HEK293 (cell line): ENCODE measurements at regions not wholly inside any gene's neighbourhood (a gene's known extent, or its start where the extent isn't known, plus 50 kb on each side); places are given as distances from the start of the nearest gene placed in this dataset.

Source experiments
- CTCF ChIA-PET: fragments of 350-600 bp; formaldehyde crosslinking; extraction: SDS; loops from one replicate; lab custom pipeline; 2021; ENCODE audit warnings: antibody characterized with exemption; lab: Yijun Ruan, JAX
- POLR2A ChIA-PET: fragments of 300-600 bp; formaldehyde crosslinking; extraction: SDS; loops from one replicate; lab custom pipeline; 2020; ENCODE audit warnings: antibody characterized with exemption, inconsistent platforms; lab: Yijun Ruan, JAX
- H3K27ac ChIP-seq: fragments of 200-500 bp; sonication (Bioruptor generic); 2 replicates; pipeline ENCODE4 v1.5.1; 2014; ENCODE audit warnings: low read depth, low read length, control low read depth, inconsistent platforms; ENCODE audit errors: extremely low read depth
- H3K36me3 ChIP-seq, 2 experiments: fragments of 200-500 bp in 1 of 2; sonication (Bioruptor generic) in 1 of 2; 1 replicate in 1 of 2; 2 replicates in 1 of 2; pipeline ENCODE4 v1.5.1; 2014 to 2017; ENCODE audit warnings: inconsistent platforms in 2 of 2, low read length in 2 of 2; ENCODE audit not compliant: control insufficient read depth in 2 of 2, insufficient read depth in 1 of 2
- H3K4me1 ChIP-seq: fragments of 200-500 bp; sonication (Bioruptor generic); 2 replicates; pipeline ENCODE4 v1.5.1; 2014; ENCODE audit warnings: mild to moderate bottlenecking, low read length, inconsistent platforms; ENCODE audit not compliant: control insufficient read depth, insufficient read depth
- H3K4me3 ChIP-seq: 2 replicates; pipeline ENCODE4 v1.5.1; 2011; ENCODE audit warnings: low read depth, mild to moderate bottlenecking, control low read depth, low read length, moderate library complexity
- H3K9me3 ChIP-seq: fragments of 200-500 bp; sonication (Bioruptor generic); 2 replicates; pipeline ENCODE4 v1.5.1; 2014; ENCODE audit warnings: low read depth, low read length, inconsistent platforms; ENCODE audit not compliant: control insufficient read depth, insufficient read depth
- FEZF1 ChIP-seq: fragments of 450-650 bp; formaldehyde crosslinking; IDR thresholded peaks from 2 replicates; pipeline ENCODE4 v1.5.1; 2016; ENCODE audit warnings: missing biosample characterization, missing genetic modification characterization
- GLIS1 ChIP-seq: fragments of 450-650 bp; formaldehyde crosslinking; IDR thresholded peaks from 2 replicates; pipeline ENCODE4 v1.5.1; 2016; ENCODE audit warnings: missing biosample characterization, missing genetic modification characterization
- HOXC10 ChIP-seq: sonication (generic); formaldehyde crosslinking; IDR thresholded peaks from 2 replicates; pipeline ENCODE4 v1.8.1; 2023; ENCODE audit warnings: mild to moderate bottlenecking, missing genetic modification reagents
- KLF1 ChIP-seq: fragments of 450-650 bp; formaldehyde crosslinking; IDR thresholded peaks from 2 replicates; pipeline ENCODE4 v1.5.1; 2016; ENCODE audit warnings: missing biosample characterization, missing genetic modification characterization
- PATZ1 ChIP-seq: fragments of 450-650 bp; formaldehyde crosslinking; IDR thresholded peaks from 2 replicates; pipeline ENCODE4 v1.5.1; 2016; ENCODE audit warnings: missing biosample characterization, missing genetic modification characterization
- SP2 ChIP-seq: fragments of 450-650 bp; formaldehyde crosslinking; IDR thresholded peaks from 2 replicates; pipeline ENCODE4 v1.5.1; 2016; ENCODE audit warnings: missing biosample characterization, missing genetic modification characterization
- SP7 ChIP-seq: fragments of 450-650 bp; formaldehyde crosslinking; IDR thresholded peaks from 2 replicates; pipeline ENCODE4 v1.5.1; 2016; ENCODE audit warnings: missing biosample characterization, missing genetic modification characterization
- TCF7L2 ChIP-seq: IDR thresholded peaks from 2 replicates; pipeline ENCODE4 v1.6.1; 2011; ENCODE audit warnings: low read depth, mild to moderate bottlenecking, inconsistent platforms, low read length, moderate library complexity, borderline replicate concordance
- ZFP37 ChIP-seq: fragments of 450-650 bp; formaldehyde crosslinking; IDR thresholded peaks from 2 replicates; pipeline ENCODE4 v1.5.1; 2016; ENCODE audit warnings: missing biosample characterization, missing genetic modification characterization
- ZNF169 ChIP-seq: fragments of 450-650 bp; formaldehyde crosslinking; IDR thresholded peaks from 2 replicates; pipeline ENCODE4 v1.5.1; 2016; ENCODE audit warnings: missing biosample characterization, missing genetic modification characterization
- ZNF202 ChIP-seq: fragments of 450-650 bp; formaldehyde crosslinking; IDR thresholded peaks from 2 replicates; pipeline ENCODE4 v1.5.1; 2016; ENCODE audit warnings: missing biosample characterization, missing genetic modification characterization, borderline replicate concordance
- ZNF214 ChIP-seq: fragments of 450-650 bp; formaldehyde crosslinking; IDR thresholded peaks from 2 replicates; pipeline ENCODE4 v1.5.1; 2017; ENCODE audit warnings: missing biosample characterization, mild to moderate bottlenecking, missing genetic modification characterization, borderline replicate concordance
- ZNF23 ChIP-seq: fragments of 450-650 bp; formaldehyde crosslinking; IDR thresholded peaks from 2 replicates; pipeline ENCODE4 v1.5.1; 2016; ENCODE audit warnings: missing biosample characterization, missing genetic modification characterization, borderline replicate concordance
- ZNF292 ChIP-seq: fragments of 450-650 bp; formaldehyde crosslinking; IDR thresholded peaks from 2 replicates; pipeline ENCODE4 v1.5.1; 2016; ENCODE audit warnings: low read depth, missing biosample characterization, missing genetic modification characterization, borderline replicate concordance
- ZNF311 ChIP-seq: fragments of 450-650 bp; formaldehyde crosslinking; IDR thresholded peaks from 2 replicates; pipeline ENCODE4 v1.5.1; 2017; ENCODE audit warnings: missing biosample characterization, missing genetic modification characterization, borderline replicate concordance
- ZNF350 ChIP-seq: fragments of 450-650 bp; formaldehyde crosslinking; IDR thresholded peaks from 2 replicates; pipeline ENCODE4 v1.5.0; 2017; ENCODE audit warnings: missing biosample characterization, mild to moderate bottlenecking, missing genetic modification characterization
- ZNF354C ChIP-seq: fragments of 450-650 bp; formaldehyde crosslinking; IDR thresholded peaks from 2 replicates; pipeline ENCODE4 v1.5.1; 2016; ENCODE audit warnings: missing biosample characterization, missing genetic modification characterization, low read depth, borderline replicate concordance
- ZNF366 ChIP-seq: fragments of 450-650 bp; formaldehyde crosslinking; conservative IDR thresholded peaks from 2 replicates; pipeline ENCODE4 v1.5.1; 2016; ENCODE audit warnings: missing biosample characterization, missing genetic modification characterization
- ZNF423 ChIP-seq: fragments of 450-650 bp; formaldehyde crosslinking; IDR thresholded peaks from 2 replicates; pipeline ENCODE4 v1.5.1; 2016; ENCODE audit warnings: missing biosample characterization, missing genetic modification characterization
- ZNF658 ChIP-seq: fragments of 450-650 bp; formaldehyde crosslinking; IDR thresholded peaks from 2 replicates; pipeline ENCODE4; 2016; ENCODE audit warnings: missing biosample characterization, missing genetic modification characterization
- ZNF660 ChIP-seq: fragments of 450-650 bp; IDR thresholded peaks from 2 replicates; pipeline ENCODE4 v1.5.1; 2018; ENCODE audit warnings: missing biosample characterization, mild to moderate bottlenecking, missing genetic modification characterization
- ZNF701 ChIP-seq: fragments of 450-650 bp; formaldehyde crosslinking; IDR thresholded peaks from 2 replicates; pipeline ENCODE4 v1.5.1; 2016; ENCODE audit warnings: missing biosample characterization, missing genetic modification characterization
- ZNF785 ChIP-seq: fragments of 450-650 bp; formaldehyde crosslinking; IDR thresholded peaks from 2 replicates; pipeline ENCODE4 v1.5.1; 2016; ENCODE audit warnings: missing biosample characterization, missing genetic modification characterization
- TF ChIP-seq, protein P1 (sequence below): fragments of 450-650 bp; formaldehyde crosslinking; IDR thresholded peaks from 2 replicates; pipeline ENCODE4 v1.5.1; 2016; ENCODE audit warnings: missing biosample characterization, missing genetic modification characterization

DNA sequence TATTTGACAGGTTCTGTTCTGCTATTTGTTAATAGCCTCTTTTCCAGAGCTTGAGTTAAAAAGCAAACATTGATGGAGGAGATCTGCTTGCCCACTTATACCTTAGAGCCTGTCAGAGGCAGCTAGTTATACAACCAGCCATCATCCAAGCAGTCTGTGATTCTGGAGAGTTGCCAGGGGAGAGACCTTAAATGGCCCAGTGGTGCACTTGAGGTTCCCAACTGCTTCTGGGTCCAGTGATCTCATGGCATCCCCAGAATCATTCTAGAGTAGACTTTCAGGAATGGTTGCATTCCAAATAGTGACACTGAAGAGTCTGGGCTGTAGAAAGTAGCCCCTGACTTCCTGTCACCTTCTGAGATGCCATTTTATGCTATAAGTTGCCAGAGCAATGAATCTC, 160.7 kb downstream of the FHIP1A start:
- Histone ChIP-seq H3K9me3 (no peaks in the 10 kb centered on the region), H3K27ac (no peak overlapping the region)
- POLR2A ChIA-PET = no interaction called here
- TF ChIP-seq HOXC10 (CRISPR knock-in tag) (no peak), ZNF785 (tag by site-specific recombination) (no peak), TCF7L2 (no peak), SP2 (tag by site-specific recombination) (no peak)
- TF ChIP-seq, all 188 proteins: peak for 0
- CTCF ChIA-PET = no interaction called here
- H3K36me3 ChIP-seq = no peaks in the 10 kb centered on the region
- H3K4me1 ChIP-seq = peaks cover 17% of the 10 kb centered on the region
- no peak overlapping the region for H3K4me3 ChIP-seq

- H3K36me3 ChIP-seq = no peaks in the 10 kb centered on the region
- TF ChIP-seq ZNF311 = no peak
- no peak for TF ChIP-seq ZNF366 (tag by site-specific recombination)
- no peak for TF ChIP-seq ZNF701 (tag by site-specific recombination)
- no peak for TF ChIP-seq SP2 (tag by site-specific recombination)
- no peak for TF ChIP-seq SP7 (tag by site-specific recombination)
- no peak for TF ChIP-seq ZNF202
- TF ChIP-seq KLF1 (tag by site-specific recombination) = no peak
- TF ChIP-seq, protein P1, sequence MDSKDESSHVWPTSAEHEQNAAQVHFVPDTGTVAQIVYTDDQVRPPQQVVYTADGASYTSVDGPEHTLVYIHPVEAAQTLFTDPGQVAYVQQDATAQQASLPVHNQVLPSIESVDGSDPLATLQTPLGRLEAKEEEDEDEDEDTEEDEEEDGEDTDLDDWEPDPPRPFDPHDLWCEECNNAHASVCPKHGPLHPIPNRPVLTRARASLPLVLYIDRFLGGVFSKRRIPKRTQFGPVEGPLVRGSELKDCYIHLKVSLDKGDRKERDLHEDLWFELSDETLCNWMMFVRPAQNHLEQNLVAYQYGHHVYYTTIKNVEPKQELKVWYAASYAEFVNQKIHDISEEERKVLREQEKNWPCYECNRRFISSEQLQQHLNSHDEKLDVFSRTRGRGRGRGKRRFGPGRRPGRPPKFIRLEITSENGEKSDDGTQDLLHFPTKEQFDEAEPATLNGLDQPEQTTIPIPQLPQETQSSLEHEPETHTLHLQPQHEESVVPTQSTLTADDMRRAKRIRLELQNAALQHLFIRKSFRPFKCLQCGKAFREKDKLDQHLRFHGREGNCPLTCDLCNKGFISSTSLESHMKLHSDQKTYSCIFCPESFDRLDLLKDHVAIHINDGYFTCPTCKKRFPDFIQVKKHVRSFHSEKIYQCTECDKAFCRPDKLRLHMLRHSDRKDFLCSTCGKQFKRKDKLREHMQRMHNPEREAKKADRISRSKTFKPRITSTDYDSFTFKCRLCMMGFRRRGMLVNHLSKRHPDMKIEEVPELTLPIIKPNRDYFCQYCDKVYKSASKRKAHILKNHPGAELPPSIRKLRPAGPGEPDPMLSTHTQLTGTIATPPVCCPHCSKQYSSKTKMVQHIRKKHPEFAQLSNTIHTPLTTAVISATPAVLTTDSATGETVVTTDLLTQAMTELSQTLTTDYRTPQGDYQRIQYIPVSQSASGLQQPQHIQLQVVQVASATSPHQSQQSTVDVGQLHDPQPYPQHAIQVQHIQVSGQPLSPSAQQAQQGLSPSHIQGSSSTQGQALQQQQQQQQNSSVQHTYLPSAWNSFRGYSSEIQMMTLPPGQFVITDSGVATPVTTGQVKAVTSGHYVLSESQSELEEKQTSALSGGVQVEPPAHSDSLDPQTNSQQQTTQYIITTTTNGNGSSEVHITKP = no peak
- no peak for TF ChIP-seq GLIS1 (tag by site-specific recombination)
- TF ChIP-seq ZNF169 (tag by site-specific recombination) = no peak
- TF ChIP-seq ZFP37 (tag by site-specific recombination) = no peak
- no peak for TF ChIP-seq ZNF658
- no peak for TF ChIP-seq ZNF292 (tag by site-specific recombination)
- no peak overlapping the region for H3K4me3 ChIP-seq
- no peaks in the 10 kb centered on the region for H3K9me3 ChIP-seq
- CTCF ChIA-PET = interaction anchor here (0.6 to 1.9 kb wide), 2 partner anchors 10 to 827 kb away, joined by 3 to 6 read pairs; no protein-coding TSS in a partner anchor
- POLR2A ChIA-PET = no interaction called here
- peaks cover 4% of the 10 kb centered on the region; the same call in 1 of the 2 replicates for H3K4me1 ChIP-seq
- no peak overlapping the region for H3K27ac ChIP-seq
Observed at GRCh38 chr4:151573474-151573873, 164.5 kb downstream of the FHIP1A start.

GRCh38 chr4:151573945-151574344, 165.0 kb downstream of the FHIP1A start:
- peaks cover 4% of the 10 kb centered on the region; the same call in 1 of the 2 replicates for H3K4me1 ChIP-seq
- H3K9me3 ChIP-seq = no peaks in the 10 kb centered on the region
- H3K36me3 ChIP-seq = no peaks in the 10 kb centered on the region
- no peak overlapping the region for H3K27ac ChIP-seq
- no peak overlapping the region for H3K4me3 ChIP-seq
- ChIA-PET POLR2A (no interaction called here), CTCF (interaction anchor here (0.6 kb wide), 1 partner anchor 827 kb away, joined by 3 read pairs; no protein-coding TSS in a partner anchor)
- TF ChIP-seq ZNF350 = no peak
- TF ChIP-seq ZNF23 (tag by site-specific recombination) = no peak
- no peak for TF ChIP-seq ZNF660
- no peak for TF ChIP-seq PATZ1 (tag by site-specific recombination)
- TF ChIP-seq ZNF701 (tag by site-specific recombination) = no peak
- TF ChIP-seq, protein P1 = no peak
- TF ChIP-seq ZNF354C (tag by site-specific recombination) = no peak
- no peak for TF ChIP-seq ZNF214 (tag by site-specific recombination)
- no peak for TF ChIP-seq ZNF423 (tag by site-specific recombination)
- TF ChIP-seq FEZF1 = no peak
